GM12878 (cell line): ENCODE measurements at regions not wholly inside any gene's neighbourhood (a gene's known extent, or its start where the extent isn't known, plus 50 kb on each side); places are given as distances from the start of the nearest gene placed in this dataset.

Experiments used
- ATAC-seq: fragments of 200-7000 bp; cut with Tn5 transposase; 3 replicates; pipeline ENCODE4 v1.9.1; 2020; ENCODE audit warnings: mild to moderate bottlenecking, moderate library complexity
- BruUV-seq: library from RNA; stranded (reverse); fragments of 400-500 nt; replicated peaks from 2 replicates; lab custom pipeline; 2021; lab: Mats Ljungman, UMichigan
- CTCF ChIA-PET: fragments of 300-600 bp; sonication (Branson Sonifier 250); formaldehyde crosslinking; extraction: SDS; loops from one replicate; lab custom pipeline; 2021; ENCODE audit warnings: inconsistent platforms; lab: Yijun Ruan, JAX
- POLR2A ChIA-PET: fragments of 350-600 bp; formaldehyde crosslinking; extraction: SDS; loops from one replicate; lab custom pipeline; 2021; ENCODE audit warnings: inconsistent platforms; lab: Charles Lee
- RAD21 ChIA-PET: fragments of 300-600 bp; sonication (Branson Sonifier 250); formaldehyde crosslinking; loops from one replicate; lab custom pipeline; 2023; ENCODE audit warnings: antibody characterized with exemption; ENCODE audit not compliant: unreplicated experiment; lab: Charles Lee
- SMC1A ChIA-PET: fragments of 300-600 bp; sonication (Branson Sonifier 250); formaldehyde crosslinking; loops from one replicate; lab custom pipeline; 2023; ENCODE audit not compliant: unreplicated experiment, uncharacterized antibody; lab: Charles Lee
- DNase-seq: peaks from one replicate; pipeline ENCODE4 v3.0.0-alpha.2; 2011; ENCODE audit warnings: low read depth, low spot score
- FAIRE-seq: peaks from 3 replicates; lab custom pipeline; 2011; peaks lifted over from hg19 to GRCh38; lab: Jason Lieb, UNC
- H2AFZ ChIP-seq: 2 replicates; pipeline ENCODE4 v1.6.0; 2011; ENCODE audit warnings: low read depth, low read length, control low read depth; ENCODE audit not compliant: control insufficient read depth
- H3K27ac ChIP-seq: 2 replicates; pipeline ENCODE4 v1.5.1; 2011; ENCODE audit warnings: control low read depth; ENCODE audit not compliant: control insufficient read depth, insufficient read depth
- H3K27me3 ChIP-seq, 2 experiments: replicated peaks in 1 of 2; 2 replicates each; pipeline versions ENCODE4 v1.6.0 to v1.6.1; 2011; ENCODE audit warnings: low read length in 1 of 2; ENCODE audit not compliant: control insufficient read depth in 2 of 2, insufficient read depth in 2 of 2
- H3K36me3 ChIP-seq, 2 experiments: 2 replicates each; pipeline ENCODE4 v1.5.1; 2011; ENCODE audit warnings: low read length in 1 of 2; ENCODE audit not compliant: control insufficient read depth in 2 of 2, insufficient read depth in 2 of 2
- H3K4me1 ChIP-seq: 2 replicates; pipeline ENCODE4 v1.6.1; 2011; ENCODE audit warnings: mild to moderate bottlenecking, low read length, moderate library complexity, mixed read lengths; ENCODE audit not compliant: control insufficient read depth, insufficient read depth
- H3K4me2 ChIP-seq: 2 replicates; pipeline ENCODE4 v1.6.0; 2011; ENCODE audit warnings: control low read depth; ENCODE audit not compliant: control insufficient read depth, insufficient read depth
- H3K4me3 ChIP-seq: fragments of 200-600 bp; sonication (generic); 2 replicates; pipeline ENCODE4 v1.5.1; 2016
- H3K79me2 ChIP-seq: 2 replicates; pipeline ENCODE4 v1.6.0; 2011; ENCODE audit warnings: low read length; ENCODE audit not compliant: control insufficient read depth, insufficient read depth
- H3K9ac ChIP-seq: 2 replicates; pipeline ENCODE4 v1.8.0; 2011; ENCODE audit warnings: low read length, control low read depth, mixed read lengths; ENCODE audit not compliant: control insufficient read depth, insufficient read depth
- H3K9me3 ChIP-seq: replicated peaks from 3 replicates; pipeline ENCODE4 v1.5.1; 2011; ENCODE audit warnings: mild to moderate bottlenecking, low read length; ENCODE audit not compliant: control insufficient read depth, insufficient read depth
- H4K20me1 ChIP-seq: 2 replicates; pipeline ENCODE4 v1.6.0; 2011; ENCODE audit not compliant: control insufficient read depth, insufficient read depth
- CHD4 ChIP-seq: fragments of 200-600 bp; sonication (generic); IDR thresholded peaks from 2 replicates; pipeline ENCODE4 v1.6.1; 2016; ENCODE audit warnings: mild to moderate bottlenecking
- ESRRA ChIP-seq: IDR thresholded peaks from 2 replicates; pipeline ENCODE4 v1.6.1; 2012; ENCODE audit warnings: mild to moderate bottlenecking, low read length, improper control_type of control experiment
- HDAC6 ChIP-seq: fragments of 200-600 bp; sonication (generic); IDR thresholded peaks from one replicate; pipeline ENCODE4 v1.8.0; 2017; ENCODE audit warnings: antibody characterized with exemption; ENCODE audit not compliant: unreplicated experiment
- JUND ChIP-seq: IDR thresholded peaks from 2 replicates; pipeline ENCODE4 v1.6.1; 2012; ENCODE audit warnings: low read depth, mild to moderate bottlenecking, low read length, improper control_type of control experiment, moderate library complexity
- LARP7 ChIP-seq: fragments of 450-650 bp; IDR thresholded peaks from 2 replicates; pipeline ENCODE4 v1.6.1; 2017; ENCODE audit warnings: mild to moderate bottlenecking
- NFYB ChIP-seq: IDR thresholded peaks from 2 replicates; pipeline ENCODE4 v1.6.1; 2011; ENCODE audit warnings: low read depth, mild to moderate bottlenecking, low read length, improper control_type of control experiment, moderate library complexity; ENCODE audit not compliant: insufficient read depth
- SIX5 ChIP-seq: IDR thresholded peaks from 2 replicates; pipeline ENCODE4 v1.6.1; 2011; ENCODE audit warnings: mild to moderate bottlenecking, low read depth, low read length, moderate library complexity; ENCODE audit not compliant: severe bottlenecking
- SMAD5 ChIP-seq: IDR thresholded peaks from 2 replicates; pipeline ENCODE4 v1.6.1; 2016; ENCODE audit warnings: antibody characterized with exemption, low read depth
- STAT3 ChIP-seq: IDR thresholded peaks from 2 replicates; pipeline ENCODE4 v1.6.1; 2011; ENCODE audit warnings: low read depth, low read length, improper control_type of control experiment
- ZBED1 ChIP-seq: IDR thresholded peaks from 2 replicates; pipeline ENCODE4 v1.6.1; 2016; ENCODE audit warnings: borderline replicate concordance
- WGBS: methylation state at CpG from one replicate; pipeline ENCODE4 v1.1.6; 2016; ENCODE audit warnings: low lambda C conversion rate; ENCODE audit not compliant: insufficient replicate concordance, insufficient coverage; ENCODE audit errors: missing lambda C conversion rate; 5-methylcytosine and 5-hydroxymethylcytosine counted together
- in situ Hi-C: fragments of 300-500 bp; cut with MboI; formaldehyde crosslinking; loops from 9 replicates; pipeline ENCODE4 v1.14.3; 2018; ENCODE audit warnings: mixed read lengths
- intact Hi-C: fragments of 100-400 bp; cut with micrococcal nuclease; formaldehyde crosslinking; loops from one replicate; pipeline ENCODE4 v1.14.2; 2022; ENCODE audit not compliant: unreplicated experiment
- TF ChIP-seq, protein P1 (sequence below): fragments of 150-350 bp; IDR thresholded peaks from 2 replicates; pipeline ENCODE4 v1.6.1; 2016; ENCODE audit warnings: low read depth, low read length
- TF ChIP-seq, protein P2 (sequence below): fragments of 450-650 bp; IDR thresholded peaks from 2 replicates; pipeline ENCODE4 v1.6.1; 2017; ENCODE audit warnings: mild to moderate bottlenecking, moderate library complexity
- TF ChIP-seq, protein P3 (sequence below): IDR thresholded peaks from 2 replicates; pipeline ENCODE4 v1.6.1; 2011; ENCODE audit warnings: low read depth, mild to moderate bottlenecking, low read length, moderate library complexity, borderline replicate concordance; ENCODE audit errors: extremely low read depth

DNA sequence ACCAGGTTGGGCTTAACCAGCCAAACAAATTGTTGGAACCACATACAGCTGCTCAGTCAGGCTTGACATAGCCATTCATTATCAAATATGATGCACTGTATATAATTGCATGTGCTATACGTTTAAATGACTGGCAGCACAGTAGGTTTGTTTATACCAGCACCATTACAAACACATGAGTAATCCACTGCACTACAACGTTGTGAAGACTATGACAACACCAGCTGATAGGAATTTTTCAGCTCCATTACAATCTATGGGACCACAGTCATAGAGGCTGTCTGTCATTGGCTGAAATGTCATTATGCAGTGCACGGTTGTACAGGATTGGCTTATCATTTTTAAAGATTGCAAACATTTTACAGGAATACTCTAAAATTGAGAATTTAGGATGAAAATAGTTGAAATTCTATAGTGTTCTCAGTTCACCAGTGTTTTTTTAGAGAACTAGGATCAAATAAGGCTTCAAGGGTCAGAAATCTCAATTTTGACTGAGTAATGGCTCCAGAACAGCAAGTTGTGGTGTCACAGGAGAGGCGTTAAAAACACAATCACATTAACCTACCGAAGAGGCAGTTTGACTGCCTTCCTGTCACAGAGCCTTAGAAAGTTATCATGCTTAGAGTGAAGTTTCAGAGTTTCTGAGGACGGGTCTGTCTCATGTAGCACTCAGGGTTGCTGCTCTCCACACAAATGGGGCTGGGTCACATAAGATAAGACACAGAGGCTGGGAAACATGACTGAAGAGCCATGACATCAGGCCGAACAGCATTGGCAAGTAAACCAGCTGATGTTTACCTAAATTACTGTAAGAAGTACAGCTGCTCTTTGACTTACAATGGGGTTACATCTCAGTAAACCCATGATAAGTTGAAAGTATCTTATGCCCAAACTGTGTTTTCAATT is 60.7 kb upstream of the SMLR1 start:
- ChIA-PET RAD21 (interaction anchor here (0.6 kb wide), 1 partner anchor 13 kb away, joined by 3 read pairs; no protein-coding TSS in a partner anchor), SMC1A (interaction anchor here (0.8 kb wide), 1 partner anchor 68 kb away, joined by 3 read pairs; no protein-coding TSS in a partner anchor), CTCF (interaction anchor here (1.2 kb wide), 1 partner anchor 45 kb away, joined by 3 read pairs; no protein-coding TSS in a partner anchor), POLR2A (no interaction called here)
- Histone ChIP-seq H3K9me3 (no peaks in the 10 kb centered on the region), H2AFZ (no peak overlapping the region), H3K4me2 (no peak overlapping the region), H3K4me3 (no peak overlapping the region), H4K20me1 (no peaks in the 10 kb centered on the region), H3K27me3 (peaks cover 0 to 1% of the 10 kb centered on the region in 2 experiments; a peak in 1 of 4 replicates), H3K79me2 (no peaks in the 10 kb centered on the region), H3K27ac (no peak overlapping the region), H3K9ac (no peak overlapping the region), H3K36me3 (no peaks in the 10 kb centered on the region), H3K4me1 (no peaks in the 10 kb centered on the region)
- no TSS peak for BruUV-seq
- no peak for FAIRE-seq
- intact Hi-C loops, result no loop called here
- 46% methylated on average over 7 of the region's 7 CpGs for WGBS
- no peak for ATAC-seq
- in situ Hi-C loops, result no loop called here
- no peak for DNase-seq
- TF ChIP-seq SMAD5 (no peak), ESRRA (no peak), HDAC6 (no peak), ZBED1 (no peak), CHD4 (no peak), LARP7 (no peak), NFYB (no peak), JUND (no peak), STAT3 (no peak), SIX5 (no peak)
- TF ChIP-seq, protein P1, sequence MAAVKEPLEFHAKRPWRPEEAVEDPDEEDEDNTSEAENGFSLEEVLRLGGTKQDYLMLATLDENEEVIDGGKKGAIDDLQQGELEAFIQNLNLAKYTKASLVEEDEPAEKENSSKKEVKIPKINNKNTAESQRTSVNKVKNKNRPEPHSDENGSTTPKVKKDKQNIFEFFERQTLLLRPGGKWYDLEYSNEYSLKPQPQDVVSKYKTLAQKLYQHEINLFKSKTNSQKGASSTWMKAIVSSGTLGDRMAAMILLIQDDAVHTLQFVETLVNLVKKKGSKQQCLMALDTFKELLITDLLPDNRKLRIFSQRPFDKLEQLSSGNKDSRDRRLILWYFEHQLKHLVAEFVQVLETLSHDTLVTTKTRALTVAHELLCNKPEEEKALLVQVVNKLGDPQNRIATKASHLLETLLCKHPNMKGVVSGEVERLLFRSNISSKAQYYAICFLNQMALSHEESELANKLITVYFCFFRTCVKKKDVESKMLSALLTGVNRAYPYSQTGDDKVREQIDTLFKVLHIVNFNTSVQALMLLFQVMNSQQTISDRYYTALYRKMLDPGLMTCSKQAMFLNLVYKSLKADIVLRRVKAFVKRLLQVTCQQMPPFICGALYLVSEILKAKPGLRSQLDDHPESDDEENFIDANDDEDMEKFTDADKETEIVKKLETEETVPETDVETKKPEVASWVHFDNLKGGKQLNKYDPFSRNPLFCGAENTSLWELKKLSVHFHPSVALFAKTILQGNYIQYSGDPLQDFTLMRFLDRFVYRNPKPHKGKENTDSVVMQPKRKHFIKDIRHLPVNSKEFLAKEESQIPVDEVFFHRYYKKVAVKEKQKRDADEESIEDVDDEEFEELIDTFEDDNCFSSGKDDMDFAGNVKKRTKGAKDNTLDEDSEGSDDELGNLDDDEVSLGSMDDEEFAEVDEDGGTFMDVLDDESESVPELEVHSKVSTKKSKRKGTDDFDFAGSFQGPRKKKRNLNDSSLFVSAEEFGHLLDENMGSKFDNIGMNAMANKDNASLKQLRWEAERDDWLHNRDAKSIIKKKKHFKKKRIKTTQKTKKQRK, result no peak
- TF ChIP-seq, protein P2, sequence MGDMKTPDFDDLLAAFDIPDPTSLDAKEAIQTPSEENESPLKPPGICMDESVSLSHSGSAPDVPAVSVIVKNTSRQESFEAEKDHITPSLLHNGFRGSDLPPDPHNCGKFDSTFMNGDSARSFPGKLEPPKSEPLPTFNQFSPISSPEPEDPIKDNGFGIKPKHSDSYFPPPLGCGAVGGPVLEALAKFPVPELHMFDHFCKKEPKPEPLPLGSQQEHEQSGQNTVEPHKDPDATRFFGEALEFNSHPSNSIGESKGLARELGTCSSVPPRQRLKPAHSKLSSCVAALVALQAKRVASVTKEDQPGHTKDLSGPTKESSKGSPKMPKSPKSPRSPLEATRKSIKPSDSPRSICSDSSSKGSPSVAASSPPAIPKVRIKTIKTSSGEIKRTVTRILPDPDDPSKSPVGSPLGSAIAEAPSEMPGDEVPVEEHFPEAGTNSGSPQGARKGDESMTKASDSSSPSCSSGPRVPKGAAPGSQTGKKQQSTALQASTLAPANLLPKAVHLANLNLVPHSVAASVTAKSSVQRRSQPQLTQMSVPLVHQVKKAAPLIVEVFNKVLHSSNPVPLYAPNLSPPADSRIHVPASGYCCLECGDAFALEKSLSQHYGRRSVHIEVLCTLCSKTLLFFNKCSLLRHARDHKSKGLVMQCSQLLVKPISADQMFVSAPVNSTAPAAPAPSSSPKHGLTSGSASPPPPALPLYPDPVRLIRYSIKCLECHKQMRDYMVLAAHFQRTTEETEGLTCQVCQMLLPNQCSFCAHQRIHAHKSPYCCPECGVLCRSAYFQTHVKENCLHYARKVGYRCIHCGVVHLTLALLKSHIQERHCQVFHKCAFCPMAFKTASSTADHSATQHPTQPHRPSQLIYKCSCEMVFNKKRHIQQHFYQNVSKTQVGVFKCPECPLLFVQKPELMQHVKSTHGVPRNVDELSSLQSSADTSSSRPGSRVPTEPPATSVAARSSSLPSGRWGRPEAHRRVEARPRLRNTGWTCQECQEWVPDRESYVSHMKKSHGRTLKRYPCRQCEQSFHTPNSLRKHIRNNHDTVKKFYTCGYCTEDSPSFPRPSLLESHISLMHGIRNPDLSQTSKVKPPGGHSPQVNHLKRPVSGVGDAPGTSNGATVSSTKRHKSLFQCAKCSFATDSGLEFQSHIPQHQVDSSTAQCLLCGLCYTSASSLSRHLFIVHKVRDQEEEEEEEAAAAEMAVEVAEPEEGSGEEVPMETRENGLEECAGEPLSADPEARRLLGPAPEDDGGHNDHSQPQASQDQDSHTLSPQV, result no peak
- TF ChIP-seq, protein P3, sequence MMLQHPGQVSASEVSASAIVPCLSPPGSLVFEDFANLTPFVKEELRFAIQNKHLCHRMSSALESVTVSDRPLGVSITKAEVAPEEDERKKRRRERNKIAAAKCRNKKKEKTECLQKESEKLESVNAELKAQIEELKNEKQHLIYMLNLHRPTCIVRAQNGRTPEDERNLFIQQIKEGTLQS, result no peak
